ENCODE measurements at regions not wholly inside any gene's neighbourhood (a gene's known extent, or its start where the extent isn't known, plus 50 kb on each side); places are given as distances from the start of the nearest gene placed in this dataset.

DNA sequence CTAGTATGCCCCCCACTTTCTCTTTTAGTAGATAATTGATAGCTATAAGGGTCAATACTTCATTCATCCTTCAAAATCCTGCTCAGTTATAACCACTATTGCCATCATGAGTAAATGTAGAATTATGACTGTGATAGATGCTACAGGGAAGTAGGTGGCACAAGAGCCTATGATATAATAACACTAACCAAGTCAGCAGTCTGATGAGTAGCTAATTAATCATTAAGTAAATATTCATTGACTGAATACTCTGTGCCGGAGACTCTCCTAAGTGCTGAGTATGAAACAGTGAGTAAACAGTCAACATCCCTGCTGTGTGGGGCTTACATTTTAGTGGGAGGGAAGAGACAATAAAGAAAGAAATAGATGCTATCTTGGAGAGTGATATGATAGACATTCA is 430.3 kb upstream of the ZNF462 start:
- no peak for DNase-seq (ENCODE audit: low read depth)
- no peak overlapping the region for H3K4me3 ChIP-seq (ENCODE audit: low read depth, low read length)
- TF ChIP-seq, protein P1, sequence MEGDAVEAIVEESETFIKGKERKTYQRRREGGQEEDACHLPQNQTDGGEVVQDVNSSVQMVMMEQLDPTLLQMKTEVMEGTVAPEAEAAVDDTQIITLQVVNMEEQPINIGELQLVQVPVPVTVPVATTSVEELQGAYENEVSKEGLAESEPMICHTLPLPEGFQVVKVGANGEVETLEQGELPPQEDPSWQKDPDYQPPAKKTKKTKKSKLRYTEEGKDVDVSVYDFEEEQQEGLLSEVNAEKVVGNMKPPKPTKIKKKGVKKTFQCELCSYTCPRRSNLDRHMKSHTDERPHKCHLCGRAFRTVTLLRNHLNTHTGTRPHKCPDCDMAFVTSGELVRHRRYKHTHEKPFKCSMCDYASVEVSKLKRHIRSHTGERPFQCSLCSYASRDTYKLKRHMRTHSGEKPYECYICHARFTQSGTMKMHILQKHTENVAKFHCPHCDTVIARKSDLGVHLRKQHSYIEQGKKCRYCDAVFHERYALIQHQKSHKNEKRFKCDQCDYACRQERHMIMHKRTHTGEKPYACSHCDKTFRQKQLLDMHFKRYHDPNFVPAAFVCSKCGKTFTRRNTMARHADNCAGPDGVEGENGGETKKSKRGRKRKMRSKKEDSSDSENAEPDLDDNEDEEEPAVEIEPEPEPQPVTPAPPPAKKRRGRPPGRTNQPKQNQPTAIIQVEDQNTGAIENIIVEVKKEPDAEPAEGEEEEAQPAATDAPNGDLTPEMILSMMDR (IDR thresholded peaks at IDR 0.05; ENCODE audit: insufficient read depth, low read depth, low read length, missing control alignments), result no peak

DNA sequence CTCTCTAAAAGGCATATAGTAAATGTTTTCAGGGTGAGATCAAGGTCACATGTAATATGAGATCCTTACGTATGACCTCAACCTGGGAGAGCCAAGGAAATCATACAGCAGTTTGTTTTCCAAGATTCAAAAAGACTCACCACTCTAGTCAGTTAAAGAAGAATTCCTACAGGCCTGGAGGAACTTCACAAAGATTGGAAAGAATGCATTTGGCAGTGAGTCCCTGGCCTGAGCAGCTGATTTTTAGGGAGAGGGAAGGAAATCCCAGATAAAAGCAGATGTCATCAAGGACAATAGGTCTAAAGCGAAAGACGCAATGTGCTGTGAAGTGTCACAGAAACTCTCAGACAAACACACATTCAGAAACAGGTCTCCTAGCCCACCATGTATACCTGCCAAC is 424.0 kb upstream of the ZNF462 start:
- no peak for DNase-seq (ENCODE audit: low read depth)
- H3K4me3 ChIP-seq (ENCODE audit: low read depth, low read length), result no peak overlapping the region
- TF ChIP-seq, protein P1 (IDR thresholded peaks at IDR 0.05; ENCODE audit: insufficient read depth, low read depth, low read length, missing control alignments), result no peak

DNA sequence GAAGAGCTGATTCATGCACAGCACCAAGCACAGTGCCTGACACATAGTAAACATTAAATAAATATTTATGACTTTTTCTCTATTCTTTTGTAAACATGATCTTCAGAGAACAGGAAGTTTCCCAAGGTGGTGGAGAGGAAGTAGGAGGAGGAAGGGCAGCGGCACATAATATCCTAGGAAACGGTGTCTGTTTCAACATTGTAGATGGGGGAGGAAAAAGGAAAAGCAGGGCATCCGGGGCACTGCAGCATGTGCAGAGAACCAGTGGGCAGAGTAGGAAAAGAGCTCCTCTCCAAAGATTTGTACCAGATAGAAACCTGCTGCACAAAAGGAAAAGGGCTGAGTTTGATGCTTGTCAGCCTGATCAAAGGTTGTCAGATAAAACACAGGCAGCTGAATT is 421.7 kb upstream of the ZNF462 start:
- DNase-seq (ENCODE audit: low read depth), result no peak
- TF ChIP-seq, protein P1 (IDR thresholded peaks at IDR 0.05; ENCODE audit: insufficient read depth, low read depth, low read length, missing control alignments), result no peak

DNA sequence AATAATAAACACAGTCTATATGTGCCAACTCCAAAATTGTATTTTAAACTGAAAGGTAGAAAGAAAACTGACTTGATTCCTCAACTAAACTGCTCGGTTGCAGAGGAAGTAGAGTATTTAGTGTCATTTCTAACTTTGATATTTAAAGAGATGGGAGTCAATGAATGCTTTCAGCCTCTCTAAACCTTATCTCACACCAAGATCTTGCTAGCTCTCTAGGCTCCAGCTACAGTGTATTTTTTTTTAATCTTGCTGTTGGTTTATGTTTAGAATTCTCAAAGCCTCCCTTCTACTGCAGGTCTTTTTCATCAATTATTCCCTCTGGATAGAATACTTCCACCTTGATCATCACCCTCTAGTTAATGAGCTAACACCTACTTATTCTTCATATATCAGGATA is 419.4 kb upstream of the ZNF462 start:
- DNase-seq (ENCODE audit: low read depth), result no peak
- TF ChIP-seq, protein P1 (IDR thresholded peaks at IDR 0.05; ENCODE audit: insufficient read depth, low read depth, low read length, missing control alignments), result no peak
- no peak overlapping the region for H3K4me3 ChIP-seq (ENCODE audit: low read depth, low read length)

More for the DNA sequence above, 421.7 kb upstream of the ZNF462 start:
- H3K4me3 ChIP-seq (ENCODE audit: low read depth, low read length), result no peak overlapping the region

DNA sequence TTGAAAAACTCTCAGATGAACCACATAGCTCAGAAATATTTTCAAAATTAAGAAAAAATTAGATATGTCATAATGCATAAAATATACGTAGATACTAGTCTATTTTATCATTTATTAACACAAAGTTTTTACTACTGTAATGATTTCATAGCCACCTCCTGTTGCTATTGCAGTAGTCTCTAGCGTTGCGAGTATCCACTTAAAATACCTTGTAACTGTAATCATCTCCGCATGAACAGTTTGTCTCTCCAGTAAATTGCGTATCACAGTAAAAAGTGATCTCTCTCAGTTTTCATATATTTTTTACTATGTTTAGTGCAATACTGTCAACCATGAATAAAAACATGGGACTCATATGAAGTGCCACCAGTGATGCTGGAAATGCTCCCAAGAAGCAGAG is 417.9 kb upstream of the ZNF462 start:
- no peak for DNase-seq (ENCODE audit: low read depth)
- H3K4me3 ChIP-seq (ENCODE audit: low read depth, low read length), result no peak overlapping the region
- TF ChIP-seq, protein P1 (IDR thresholded peaks at IDR 0.05; ENCODE audit: insufficient read depth, low read depth, low read length, missing control alignments), result no peak

DNA sequence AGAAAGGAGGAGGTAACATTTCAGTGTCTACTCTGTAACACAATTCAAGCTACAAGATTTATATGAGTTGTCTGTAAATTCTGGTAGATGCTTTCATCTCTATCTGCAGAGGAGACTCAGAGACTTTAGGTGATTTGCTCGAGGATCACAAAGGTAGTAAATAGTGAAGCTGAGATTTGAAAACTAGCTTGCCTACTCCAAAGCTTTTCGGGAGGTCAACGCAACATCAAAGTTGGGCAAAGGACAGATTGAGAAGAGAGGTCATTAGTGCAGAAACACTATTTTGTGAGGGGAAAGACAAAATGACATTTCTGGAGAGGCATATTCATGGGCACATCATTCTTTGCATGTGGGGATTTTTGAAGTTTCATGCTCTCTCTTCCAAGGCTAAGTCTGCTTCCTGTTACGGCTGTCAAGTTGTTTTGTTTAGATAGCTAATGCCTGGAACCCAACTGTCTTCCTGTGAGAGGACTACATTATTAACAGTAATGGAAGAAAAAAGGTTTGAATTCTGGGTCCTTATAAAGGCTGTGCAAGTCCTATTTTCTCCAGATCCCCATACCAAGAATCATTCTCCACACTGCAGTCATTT is 413.5 kb upstream of the ZNF462 start:
- TF ChIP-seq, protein P1 (IDR thresholded peaks at IDR 0.05; ENCODE audit: insufficient read depth, low read depth, low read length, missing control alignments), result no peak
- peak; percentile 6 for DNase-seq (ENCODE audit: low read depth)
- no peak overlapping the region for H3K4me3 ChIP-seq (ENCODE audit: low read depth, low read length)

DNA sequence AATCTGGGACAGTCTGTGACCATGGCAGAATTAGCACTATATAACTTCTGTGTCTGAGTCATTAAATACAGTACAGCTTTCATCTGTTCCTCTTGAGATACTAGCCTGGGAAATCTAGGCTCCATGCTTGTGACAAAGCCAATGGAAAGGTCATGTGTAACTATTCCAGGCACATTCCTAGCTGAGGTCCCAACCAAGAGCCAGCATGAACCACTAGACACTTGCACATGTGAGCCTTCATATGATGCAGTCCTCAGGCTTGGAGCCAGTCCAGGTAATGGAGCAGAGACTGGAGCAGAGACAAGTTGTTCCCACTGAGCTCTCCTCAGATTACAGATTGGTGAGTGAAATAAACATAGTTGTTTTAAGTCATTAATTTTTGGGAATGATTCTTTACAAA is 412.4 kb upstream of the ZNF462 start:
- TF ChIP-seq, protein P1 (IDR thresholded peaks at IDR 0.05; ENCODE audit: insufficient read depth, low read depth, low read length, missing control alignments), result no peak
- no peak for DNase-seq (ENCODE audit: low read depth)
- H3K4me3 ChIP-seq (ENCODE audit: low read depth, low read length), result no peak overlapping the region

All from GM12865 (cell line).